Osteoblast (primary cell): ENCODE measurements at regions not wholly inside any gene's neighbourhood (a gene's known extent, or its start where the extent isn't known, plus 50 kb on each side); places are given as distances from the start of the nearest gene placed in this dataset.

Experiments used
- DNase-seq: peaks from one replicate; pipeline ENCODE4 v3.0.0; 2011; ENCODE audit warnings: low spot score, mixed read lengths; ENCODE audit not compliant: insufficient read length; ENCODE audit errors: missing footprints
- H2AFZ ChIP-seq: 2 replicates; pipeline ENCODE4 v1.6.0; 2011; ENCODE audit warnings: mild to moderate bottlenecking, low read length
- H3K27ac ChIP-seq: 2 replicates; pipeline ENCODE4 v1.5.1; 2011; ENCODE audit warnings: mild to moderate bottlenecking, low read depth, low read length, moderate library complexity
- H3K27me3 ChIP-seq: 2 replicates; pipeline ENCODE4 v1.6.0; 2012; ENCODE audit warnings: mild to moderate bottlenecking, control low read depth, inconsistent platforms, low read length, moderate library complexity; ENCODE audit not compliant: insufficient read depth
- H3K36me3 ChIP-seq: 2 replicates; pipeline ENCODE4 v1.5.1; 2011; ENCODE audit warnings: mild to moderate bottlenecking, low read length, control low read depth, moderate library complexity; ENCODE audit not compliant: insufficient read depth
- H3K4me1 ChIP-seq: 2 replicates; pipeline ENCODE4 v1.5.1; 2011; ENCODE audit warnings: mild to moderate bottlenecking, low read length, control low read depth, moderate library complexity; ENCODE audit not compliant: insufficient read depth
- H3K4me2 ChIP-seq: 2 replicates; pipeline ENCODE4 v1.6.0; 2011; ENCODE audit warnings: mild to moderate bottlenecking, low read length; ENCODE audit not compliant: insufficient read depth
- H3K4me3 ChIP-seq: fragments of 200-600 bp; sonication (generic); 3 replicates; pipeline ENCODE4 v1.5.1; 2012; ENCODE audit warnings: mild to moderate bottlenecking, low read length, inconsistent platforms; ENCODE audit not compliant: insufficient read depth
- H3K79me2 ChIP-seq: 2 replicates; pipeline ENCODE4 v1.6.0; 2012; ENCODE audit warnings: mild to moderate bottlenecking, low read length, control low read depth, inconsistent platforms; ENCODE audit not compliant: insufficient read depth
- H3K9me3 ChIP-seq: 2 replicates; pipeline ENCODE4 v1.5.1; 2011; ENCODE audit warnings: low read depth, low read length, control low read depth
- H4K20me1 ChIP-seq: 2 replicates; pipeline ENCODE4 v1.6.0; 2012; ENCODE audit warnings: mild to moderate bottlenecking, low read length, control low read depth; ENCODE audit not compliant: insufficient read depth
- CTCF ChIP-seq: IDR thresholded peaks from 2 replicates; pipeline ENCODE4 v1.5.1; 2011; ENCODE audit warnings: mild to moderate bottlenecking, low read depth, low read length, moderate library complexity; ENCODE audit errors: extremely low read depth

DNA sequence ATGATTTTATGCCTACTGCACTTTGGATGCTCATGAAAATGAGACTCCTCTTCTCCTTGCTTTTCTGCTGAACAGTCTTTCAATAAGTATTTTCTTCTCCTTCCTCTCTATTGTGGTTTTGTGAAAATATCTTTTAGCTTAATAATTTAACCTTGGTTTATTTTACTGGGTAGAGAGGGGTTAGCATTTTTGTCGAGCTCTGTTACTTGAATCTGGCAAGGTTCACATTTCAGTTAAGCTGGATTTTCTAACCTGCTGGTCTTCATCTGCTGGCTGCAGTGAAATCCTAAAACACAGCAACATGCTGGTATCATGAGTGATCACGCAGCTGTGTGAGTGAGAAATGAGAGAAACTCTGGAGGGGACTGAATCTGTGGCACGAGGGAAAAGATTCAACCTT, 222.7 kb upstream of the NOX3 start:
- H3K9me3 ChIP-seq = no peaks in the 10 kb centered on the region
- DNase-seq = no peak
- no peaks in the 10 kb centered on the region for H3K27me3 ChIP-seq
- no peaks in the 10 kb centered on the region for H3K4me1 ChIP-seq
- no peaks in the 10 kb centered on the region for H4K20me1 ChIP-seq
- H3K4me3 ChIP-seq = no peak overlapping the region
- no peak overlapping the region for H3K27ac ChIP-seq
- H3K4me2 ChIP-seq = no peak overlapping the region
- no peaks in the 10 kb centered on the region for H3K79me2 ChIP-seq
- TF ChIP-seq CTCF = no peak
- no peaks in the 10 kb centered on the region for H3K36me3 ChIP-seq
- no peak overlapping the region for H2AFZ ChIP-seq

GRCh38 chr6:155676346-155676745, 220.7 kb upstream of the NOX3 start:
- no peak overlapping the region for H3K4me2 ChIP-seq
- H4K20me1 ChIP-seq = no peaks in the 10 kb centered on the region
- no peaks in the 10 kb centered on the region for H3K4me1 ChIP-seq
- DNase-seq = no peak
- H3K79me2 ChIP-seq = no peaks in the 10 kb centered on the region
- no peak overlapping the region for H3K4me3 ChIP-seq
- H3K27ac ChIP-seq = no peak overlapping the region
- H3K27me3 ChIP-seq = no peaks in the 10 kb centered on the region
- no peaks in the 10 kb centered on the region for H3K36me3 ChIP-seq
- TF ChIP-seq CTCF = no peak
- no peak overlapping the region for H2AFZ ChIP-seq
- no peaks in the 10 kb centered on the region for H3K9me3 ChIP-seq

DNA sequence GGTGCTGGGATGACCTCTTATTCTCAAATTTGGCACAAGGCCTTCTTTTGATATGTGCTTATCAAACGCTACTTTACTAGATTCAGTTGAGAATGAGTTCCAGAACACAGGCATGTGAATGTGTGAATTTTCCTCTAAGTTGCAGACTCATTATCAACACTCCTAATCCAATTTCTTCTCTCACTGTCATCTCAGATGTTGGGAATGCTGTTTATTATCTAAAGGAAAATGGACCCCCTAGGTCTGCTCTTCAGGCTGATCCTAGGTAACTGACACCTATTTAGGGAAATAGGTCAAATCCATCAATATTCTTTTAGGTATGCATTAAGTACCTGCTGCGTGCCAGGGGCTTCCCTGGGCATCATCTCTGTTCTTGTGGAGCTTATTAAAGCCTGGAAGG, 215.0 kb upstream of the NOX3 start:
- Histone ChIP-seq H3K27me3 (no peaks in the 10 kb centered on the region), H4K20me1 (no peaks in the 10 kb centered on the region), H3K79me2 (no peaks in the 10 kb centered on the region), H3K4me2 (no peak overlapping the region), H3K36me3 (no peaks in the 10 kb centered on the region), H3K4me1 (no peaks in the 10 kb centered on the region), H2AFZ (no peak overlapping the region), H3K27ac (no peak overlapping the region), H3K9me3 (no peaks in the 10 kb centered on the region), H3K4me3 (no peak overlapping the region)
- DNase-seq = no peak
- no peak for TF ChIP-seq CTCF

- H3K36me3 ChIP-seq = no peaks in the 10 kb centered on the region
- no peaks in the 10 kb centered on the region for H4K20me1 ChIP-seq
- no peaks in the 10 kb centered on the region for H3K27me3 ChIP-seq
- no peak overlapping the region for H2AFZ ChIP-seq
- no peaks in the 10 kb centered on the region for H3K9me3 ChIP-seq
- no peak for DNase-seq
- no peaks in the 10 kb centered on the region for H3K79me2 ChIP-seq
- H3K4me3 ChIP-seq = no peak overlapping the region
- H3K4me1 ChIP-seq = no peaks in the 10 kb centered on the region
- no peak overlapping the region for H3K27ac ChIP-seq
- no peak for TF ChIP-seq CTCF
- H3K4me2 ChIP-seq = no peak overlapping the region
Measured at GRCh38 chr6:155660251-155660977, 204.8 kb upstream of the NOX3 start.
